ENCODE measurements at regions not wholly inside any gene's neighbourhood (a gene's known extent, or its start where the extent isn't known, plus 50 kb on each side); places are given as distances from the start of the nearest gene placed in this dataset.

DNA sequence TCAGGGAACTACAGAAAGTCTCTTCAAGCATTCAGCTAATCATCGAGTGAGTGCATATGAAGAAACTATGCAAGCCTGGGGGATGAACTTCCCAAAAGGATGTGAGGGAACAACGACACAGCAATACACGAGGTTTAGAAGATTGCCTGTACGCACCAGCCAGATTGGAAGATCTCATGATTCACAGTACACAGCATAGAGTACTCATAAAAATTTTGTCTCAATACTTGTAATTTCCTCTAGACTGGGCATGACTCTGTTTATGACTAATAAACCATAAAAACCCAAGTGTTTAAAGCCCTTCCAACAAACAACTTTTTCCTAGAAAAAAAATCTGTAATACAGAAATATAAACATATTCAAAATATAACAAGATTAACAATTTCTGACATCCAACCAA, 279.7 kb downstream of the KCNJ3 start:
- no peaks in the 10 kb centered on the region for H3K4me1 ChIP-seq (ENCODE audit: control insufficient read depth in 2 of 2, insufficient read depth in 1 of 2, low read depth in 1 of 2, low read length in 2 of 2)
- H3K36me3 ChIP-seq (replicated peaks in 1 of 2; ENCODE audit: control insufficient read depth in 2 of 2, insufficient read depth in 2 of 2, low read length in 2 of 2): no peaks in the 10 kb centered on the region
- no peak overlapping the region for H3K4me3 ChIP-seq (ENCODE audit: low read length in 2 of 2)
- H2AK5ac ChIP-seq (ENCODE audit: low read depth, low read length): no peak overlapping the region
- H3K4ac ChIP-seq (ENCODE audit: low read length): no peak overlapping the region
- H3K23ac ChIP-seq (ENCODE audit: low read depth, low read length, poor library complexity): no peak overlapping the region
- no peaks in the 10 kb centered on the region for H3K79me1 ChIP-seq (ENCODE audit: low read depth, low read length)
- H3K4me2 ChIP-seq (ENCODE audit: insufficient read depth, low read length, poor library complexity, severe bottlenecking): no peak overlapping the region
- no peak overlapping the region for H3K18ac ChIP-seq (ENCODE audit: low read length)
- no peak overlapping the region for H3K14ac ChIP-seq (ENCODE audit: low read length)
- no peak overlapping the region for H3K9ac ChIP-seq (ENCODE audit: low read depth, low read length, poor library complexity)
- H2BK5ac ChIP-seq (ENCODE audit: low read length): no peak overlapping the region
- H3K27me3 ChIP-seq (ENCODE audit: control insufficient read depth in 3 of 3, insufficient read depth in 3 of 3, low read depth in 1 of 3, low read length in 3 of 3): no peaks in the 10 kb centered on the region
- no peak overlapping the region for H2BK15ac ChIP-seq (ENCODE audit: low read length)
- no peak overlapping the region for H3K27ac ChIP-seq (replicated peaks; ENCODE audit: low read length)
- no peak for DNase-seq (ENCODE audit: low spot score)
- no peak overlapping the region for H2BK120ac ChIP-seq (ENCODE audit: low read depth, low read length)
- WGBS, 2 donors (ENCODE audit: extremely low coverage in 2 of 2, insufficient read length in 2 of 2, insufficient replicate concordance in 1 of 2): no CpG with 5 or more reads among the region's 4 CpGs
- H3K9me3 ChIP-seq (replicated peaks in 1 of 2; ENCODE audit: control insufficient read depth in 2 of 2, insufficient read depth in 1 of 2, low read depth in 1 of 2, low read length in 2 of 2): no peaks in the 10 kb centered on the region
- no peak overlapping the region for H2BK12ac ChIP-seq (ENCODE audit: low read length)
- no peak overlapping the region for H4K8ac ChIP-seq (ENCODE audit: low read depth, low read length)
- no peak overlapping the region for H4K91ac ChIP-seq (ENCODE audit: low read depth, low read length, poor library complexity)
- no peak overlapping the region for H2AFZ ChIP-seq (ENCODE audit: low read length)

DNA sequence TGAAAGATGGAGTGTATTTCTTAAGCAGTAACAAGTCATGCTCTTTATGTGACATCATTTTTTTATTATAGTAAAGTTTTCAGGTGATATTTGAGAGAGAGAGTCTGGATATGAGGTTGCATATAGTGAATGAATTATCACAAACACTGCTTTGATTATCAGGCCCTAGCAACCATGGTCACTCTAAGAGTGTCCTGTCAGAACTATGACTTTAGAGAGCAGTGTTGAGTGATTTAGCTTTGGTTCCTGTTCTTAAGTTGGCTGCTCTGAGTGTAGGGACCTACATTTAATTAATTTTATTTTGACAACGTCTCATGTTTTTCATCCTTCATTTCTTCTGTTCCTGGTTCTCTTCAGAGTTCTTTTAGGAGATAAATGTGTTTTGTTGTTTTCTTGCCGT, 275.5 kb downstream of the KCNJ3 start:
- H3K79me1 ChIP-seq (ENCODE audit: low read depth, low read length): no peaks in the 10 kb centered on the region
- H3K4me1 ChIP-seq (ENCODE audit: control insufficient read depth in 2 of 2, insufficient read depth in 1 of 2, low read depth in 1 of 2, low read length in 2 of 2): no peaks in the 10 kb centered on the region
- H2AFZ ChIP-seq (ENCODE audit: low read length): no peak overlapping the region
- WGBS, 2 donors (ENCODE audit: extremely low coverage in 2 of 2, insufficient read length in 2 of 2, insufficient replicate concordance in 1 of 2): no CpG with 5 or more reads among the region's 2 CpGs
- no peaks in the 10 kb centered on the region for H3K36me3 ChIP-seq (replicated peaks in 1 of 2; ENCODE audit: control insufficient read depth in 2 of 2, insufficient read depth in 2 of 2, low read length in 2 of 2)
- no peak overlapping the region for H3K18ac ChIP-seq (ENCODE audit: low read length)
- H3K9me3 ChIP-seq (replicated peaks in 1 of 2; ENCODE audit: control insufficient read depth in 2 of 2, insufficient read depth in 1 of 2, low read depth in 1 of 2, low read length in 2 of 2): no peaks in the 10 kb centered on the region
- no peak overlapping the region for H2AK5ac ChIP-seq (ENCODE audit: low read depth, low read length)
- no peak overlapping the region for H3K4me2 ChIP-seq (ENCODE audit: insufficient read depth, low read length, poor library complexity, severe bottlenecking)
- no peak overlapping the region for H3K9ac ChIP-seq (ENCODE audit: low read depth, low read length, poor library complexity)
- no peak overlapping the region for H2BK120ac ChIP-seq (ENCODE audit: low read depth, low read length)
- no peak overlapping the region for H2BK5ac ChIP-seq (ENCODE audit: low read length)
- no peak overlapping the region for H2BK12ac ChIP-seq (ENCODE audit: low read length)
- no peak overlapping the region for H2BK15ac ChIP-seq (ENCODE audit: low read length)
- DNase-seq (ENCODE audit: low spot score): no peak
- H3K27me3 ChIP-seq (ENCODE audit: control insufficient read depth in 3 of 3, insufficient read depth in 3 of 3, low read depth in 1 of 3, low read length in 3 of 3): no peaks in the 10 kb centered on the region
- H3K23ac ChIP-seq (ENCODE audit: low read depth, low read length, poor library complexity): no peak overlapping the region
- no peak overlapping the region for H3K4me3 ChIP-seq (ENCODE audit: low read length in 2 of 2)
- no peak overlapping the region for H4K8ac ChIP-seq (ENCODE audit: low read depth, low read length)
- H3K4ac ChIP-seq (ENCODE audit: low read length): no peak overlapping the region
- H3K14ac ChIP-seq (ENCODE audit: low read length): no peak overlapping the region
- no peak overlapping the region for H3K27ac ChIP-seq (replicated peaks; ENCODE audit: low read length)
- H4K91ac ChIP-seq (ENCODE audit: low read depth, low read length, poor library complexity): no peak overlapping the region

DNA sequence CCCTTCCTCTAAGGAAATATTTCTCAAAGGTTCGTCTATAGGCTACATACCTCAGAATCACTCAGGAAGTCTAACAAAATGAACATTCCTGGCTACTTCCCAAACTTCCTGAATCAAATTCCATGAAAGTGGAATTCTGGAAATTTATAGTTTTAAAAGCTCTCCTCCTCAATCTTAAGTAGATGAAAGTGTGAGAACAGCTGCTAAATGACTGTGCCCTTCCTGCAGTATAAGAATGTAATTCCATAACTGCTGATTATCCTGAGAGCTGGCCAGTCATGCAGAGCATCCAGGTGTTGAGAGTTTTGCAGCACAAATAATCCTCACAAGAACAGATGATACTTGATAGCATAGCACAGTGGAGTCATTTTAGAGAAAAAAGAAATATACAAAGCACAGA, 265.0 kb downstream of the KCNJ3 start:
- H3K79me1 ChIP-seq (ENCODE audit: low read depth, low read length): no peaks in the 10 kb centered on the region
- H3K4me2 ChIP-seq (ENCODE audit: insufficient read depth, low read length, poor library complexity, severe bottlenecking): no peak overlapping the region
- no peak overlapping the region for H2BK15ac ChIP-seq (ENCODE audit: low read length)
- no peak overlapping the region for H3K27ac ChIP-seq (replicated peaks; ENCODE audit: low read length)
- WGBS, 2 donors (ENCODE audit: extremely low coverage in 2 of 2, insufficient read length in 2 of 2, insufficient replicate concordance in 1 of 2): no CpG with 5 or more reads among the region's 1 CpG
- no peak overlapping the region for H2AK5ac ChIP-seq (ENCODE audit: low read depth, low read length)
- H3K23ac ChIP-seq (ENCODE audit: low read depth, low read length, poor library complexity): no peak overlapping the region
- H2BK120ac ChIP-seq (ENCODE audit: low read depth, low read length): no peak overlapping the region
- no peak overlapping the region for H3K4ac ChIP-seq (ENCODE audit: low read length)
- no peak overlapping the region for H4K8ac ChIP-seq (ENCODE audit: low read depth, low read length)
- H3K4me3 ChIP-seq (ENCODE audit: low read length in 2 of 2): no peak overlapping the region
- H2BK5ac ChIP-seq (ENCODE audit: low read length): no peak overlapping the region
- DNase-seq (ENCODE audit: low spot score): no peak
- H3K27me3 ChIP-seq (ENCODE audit: control insufficient read depth in 3 of 3, insufficient read depth in 3 of 3, low read depth in 1 of 3, low read length in 3 of 3): no peaks in the 10 kb centered on the region
- no peak overlapping the region for H3K14ac ChIP-seq (ENCODE audit: low read length)
- H3K18ac ChIP-seq (ENCODE audit: low read length): no peak overlapping the region
- no peaks in the 10 kb centered on the region for H3K4me1 ChIP-seq (ENCODE audit: control insufficient read depth in 2 of 2, insufficient read depth in 1 of 2, low read depth in 1 of 2, low read length in 2 of 2)
- no peaks in the 10 kb centered on the region for H3K36me3 ChIP-seq (replicated peaks in 1 of 2; ENCODE audit: control insufficient read depth in 2 of 2, insufficient read depth in 2 of 2, low read length in 2 of 2)
- H4K91ac ChIP-seq (ENCODE audit: low read depth, low read length, poor library complexity): no peak overlapping the region
- H2AFZ ChIP-seq (ENCODE audit: low read length): no peak overlapping the region
- no peaks in the 10 kb centered on the region for H3K9me3 ChIP-seq (replicated peaks in 1 of 2; ENCODE audit: control insufficient read depth in 2 of 2, insufficient read depth in 1 of 2, low read depth in 1 of 2, low read length in 2 of 2)
- H3K9ac ChIP-seq (ENCODE audit: low read depth, low read length, poor library complexity): no peak overlapping the region
- no peak overlapping the region for H2BK12ac ChIP-seq (ENCODE audit: low read length)

DNA sequence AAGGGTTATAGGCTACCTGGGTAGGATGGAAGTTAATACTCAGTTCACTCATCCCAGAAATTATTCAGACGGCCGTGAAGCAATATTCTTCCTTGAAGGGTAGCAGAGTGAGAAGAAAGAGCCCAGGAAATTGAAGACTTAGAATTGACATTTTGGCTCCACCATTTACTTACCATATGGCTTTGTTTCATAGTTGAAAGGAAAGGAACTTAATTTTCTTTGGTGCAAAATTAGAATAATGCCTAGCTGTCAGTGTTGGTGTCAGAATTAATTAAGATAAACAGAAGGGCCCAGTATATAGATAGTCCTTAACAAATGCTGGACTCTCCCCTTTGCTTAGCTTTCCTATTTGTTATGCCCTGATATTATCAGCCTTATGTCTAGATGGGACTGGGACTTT, 263.2 kb downstream of the KCNJ3 start:
- Histone ChIP-seq H2BK120ac (ENCODE audit: low read depth, low read length) (no peak overlapping the region), H3K4me3 (ENCODE audit: low read length in 2 of 2) (no peak overlapping the region), H3K9ac (ENCODE audit: low read depth, low read length, poor library complexity) (no peak overlapping the region), H3K14ac (ENCODE audit: low read length) (no peak overlapping the region), H2BK5ac (ENCODE audit: low read length) (no peak overlapping the region), H3K79me1 (ENCODE audit: low read depth, low read length) (no peaks in the 10 kb centered on the region), H3K18ac (ENCODE audit: low read length) (no peak overlapping the region), H3K23ac (ENCODE audit: low read depth, low read length, poor library complexity) (no peak overlapping the region), H4K91ac (ENCODE audit: low read depth, low read length, poor library complexity) (no peak overlapping the region), H3K4me2 (ENCODE audit: insufficient read depth, low read length, poor library complexity, severe bottlenecking) (no peak overlapping the region), H2BK15ac (ENCODE audit: low read length) (no peak overlapping the region), H3K9me3 (replicated peaks in 1 of 2; ENCODE audit: control insufficient read depth in 2 of 2, insufficient read depth in 1 of 2, low read depth in 1 of 2, low read length in 2 of 2) (no peaks in the 10 kb centered on the region), H3K27ac (replicated peaks; ENCODE audit: low read length) (no peak overlapping the region), H3K27me3 (ENCODE audit: control insufficient read depth in 3 of 3, insufficient read depth in 3 of 3, low read depth in 1 of 3, low read length in 3 of 3) (no peaks in the 10 kb centered on the region), H2AK5ac (ENCODE audit: low read depth, low read length) (no peak overlapping the region), H2AFZ (ENCODE audit: low read length) (no peak overlapping the region), H3K4me1 (ENCODE audit: control insufficient read depth in 2 of 2, insufficient read depth in 1 of 2, low read depth in 1 of 2, low read length in 2 of 2) (no peaks in the 10 kb centered on the region), H3K4ac (ENCODE audit: low read length) (no peak overlapping the region), H2BK12ac (ENCODE audit: low read length) (no peak overlapping the region), H3K36me3 (replicated peaks in 1 of 2; ENCODE audit: control insufficient read depth in 2 of 2, insufficient read depth in 2 of 2, low read length in 2 of 2) (no peaks in the 10 kb centered on the region), H4K8ac (ENCODE audit: low read depth, low read length) (no peak overlapping the region)
- no peak for DNase-seq (ENCODE audit: low spot score)
- no CpG with 5 or more reads among the region's 2 CpGs for WGBS, 2 donors (ENCODE audit: extremely low coverage in 2 of 2, insufficient read length in 2 of 2, insufficient replicate concordance in 1 of 2)

Measured in neuronal stem cell (in vitro differentiated cells).